ENCODE measurements at regions not wholly inside any gene's neighbourhood (a gene's known extent, or its start where the extent isn't known, plus 50 kb on each side); places are given as distances from the start of the nearest gene placed in this dataset.

GRCh38 chr3:59601486-59601885 lies 551.7 kb upstream of the CFAP20DC start:
- TF ChIP-seq CTCF (IDR thresholded peaks at IDR 0.05; ENCODE audit: poor library complexity) (no peak), EZH2 (IDR thresholded peaks at IDR 0.05; ENCODE audit: borderline replicate concordance) (no peak), EZH2phosphoT487 (IDR thresholded peaks at IDR 0.05; ENCODE audit: low read depth, severe bottlenecking, unreplicated experiment) (no peak)
- no peak for DNase-seq (ENCODE audit: low spot score)
- peaks cover under 1% of the 10 kb centered on the region for H3K4me1 ChIP-seq (ENCODE audit: insufficient read depth)

GRCh38 chr3:59600631-59601030 lies 550.8 kb upstream of the CFAP20DC start:
- H3K4me3 ChIP-seq: no peak overlapping the region
- no peak for TF ChIP-seq EZH2phosphoT487 (IDR thresholded peaks at IDR 0.05; ENCODE audit: low read depth, severe bottlenecking, unreplicated experiment)
- TF ChIP-seq EZH2 (IDR thresholded peaks at IDR 0.05; ENCODE audit: borderline replicate concordance): no peak
- no peak for TF ChIP-seq CTCF (IDR thresholded peaks at IDR 0.05; ENCODE audit: poor library complexity)
- H3K36me3 ChIP-seq (replicated peaks; ENCODE audit: insufficient read depth, low read depth): no peaks in the 10 kb centered on the region
- 87% methylated on average over 2 of the region's 2 CpGs for WGBS (ENCODE audit: low lambda C conversion rate, missing lambda C conversion rate)
- no peaks in the 10 kb centered on the region for H3K79me2 ChIP-seq
- no peaks in the 10 kb centered on the region for H3K9me2 ChIP-seq (replicated peaks; ENCODE audit: insufficient read depth)
- no peaks in the 10 kb centered on the region for H3K9me3 ChIP-seq (ENCODE audit: low read depth)
- H2AFZ ChIP-seq: no peak overlapping the region
- DNase-seq (ENCODE audit: low spot score): no peak
- no peak overlapping the region for H3K27ac ChIP-seq
- no peaks in the 10 kb centered on the region for H4K20me1 ChIP-seq (ENCODE audit: insufficient read depth, poor library complexity, severe bottlenecking)
- H3K4me1 ChIP-seq (ENCODE audit: insufficient read depth): no peaks in the 10 kb centered on the region
- H3K4me2 ChIP-seq: no peak overlapping the region
- no peaks in the 10 kb centered on the region for H3K27me3 ChIP-seq

More at GRCh38 chr3:59601486-59601885, 551.7 kb upstream of the CFAP20DC start:
- H2AFZ ChIP-seq: no peak overlapping the region
- 94% methylated on average over 1 of the region's 1 CpG for whole genome bisulfite sequencing (ENCODE audit: low lambda C conversion rate, missing lambda C conversion rate)
- no peaks in the 10 kb centered on the region for H4K20me1 ChIP-seq (ENCODE audit: insufficient read depth, poor library complexity, severe bottlenecking)
- H3K36me3 ChIP-seq (replicated peaks; ENCODE audit: insufficient read depth, low read depth): no peaks in the 10 kb centered on the region
- H3K4me2 ChIP-seq: no peak overlapping the region
- H3K27ac ChIP-seq: no peak overlapping the region
- H3K4me3 ChIP-seq: no peak overlapping the region
- no peaks in the 10 kb centered on the region for H3K9me2 ChIP-seq (replicated peaks; ENCODE audit: insufficient read depth)
- no peaks in the 10 kb centered on the region for H3K27me3 ChIP-seq
- H3K79me2 ChIP-seq: no peaks in the 10 kb centered on the region
- H3K9me3 ChIP-seq (ENCODE audit: low read depth): no peaks in the 10 kb centered on the region

DNA sequence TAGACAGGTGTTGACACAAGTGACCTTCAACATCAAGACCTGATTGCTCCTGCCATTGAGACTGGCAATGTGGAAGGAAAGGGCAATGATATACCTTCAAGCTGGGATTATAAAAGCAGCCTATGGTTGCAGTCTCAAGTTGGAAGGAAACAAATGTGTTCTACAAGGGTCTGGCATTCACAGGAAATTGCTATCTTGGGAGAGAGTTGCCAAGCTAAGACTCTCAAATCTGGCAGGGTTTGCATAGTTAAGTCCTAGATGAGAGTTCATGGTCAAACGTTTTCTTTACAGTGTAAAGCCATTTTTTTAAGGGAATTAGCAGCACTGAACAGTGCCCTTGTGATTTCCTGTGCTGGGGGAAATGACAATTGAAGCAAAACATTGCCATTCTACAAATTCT lies 546.9 kb upstream of the CFAP20DC start:
- Histone ChIP-seq H2AFZ (no peak overlapping the region), H3K4me2 (no peak overlapping the region), H3K27me3 (no peaks in the 10 kb centered on the region), H3K27ac (no peak overlapping the region), H3K9me2 (replicated peaks; ENCODE audit: insufficient read depth) (no peaks in the 10 kb centered on the region), H3K9me3 (ENCODE audit: low read depth) (no peaks in the 10 kb centered on the region), H3K79me2 (no peaks in the 10 kb centered on the region), H3K4me3 (no peak overlapping the region), H4K20me1 (ENCODE audit: insufficient read depth, poor library complexity, severe bottlenecking) (no peaks in the 10 kb centered on the region), H3K36me3 (replicated peaks; ENCODE audit: insufficient read depth, low read depth) (no peaks in the 10 kb centered on the region), H3K4me1 (ENCODE audit: insufficient read depth) (no peaks in the 10 kb centered on the region)
- 32% methylated on average over 1 of the region's 1 CpG for WGBS (ENCODE audit: low lambda C conversion rate, missing lambda C conversion rate)
- TF ChIP-seq CTCF (IDR thresholded peaks at IDR 0.05; ENCODE audit: poor library complexity) (no peak), EZH2 (IDR thresholded peaks at IDR 0.05; ENCODE audit: borderline replicate concordance) (no peak), EZH2phosphoT487 (IDR thresholded peaks at IDR 0.05; ENCODE audit: low read depth, severe bottlenecking, unreplicated experiment) (no peak)
- DNase-seq (ENCODE audit: low spot score): no peak

GRCh38 chr3:59595830-59596229 lies 546.0 kb upstream of the CFAP20DC start:
- no peak overlapping the region for H3K4me2 ChIP-seq
- H3K4me1 ChIP-seq (ENCODE audit: insufficient read depth): no peaks in the 10 kb centered on the region
- TF ChIP-seq CTCF (IDR thresholded peaks at IDR 0.05; ENCODE audit: poor library complexity): no peak
- no peaks in the 10 kb centered on the region for H3K79me2 ChIP-seq
- no peaks in the 10 kb centered on the region for H3K27me3 ChIP-seq
- H3K27ac ChIP-seq: no peak overlapping the region
- H3K9me3 ChIP-seq (ENCODE audit: low read depth): no peaks in the 10 kb centered on the region
- no peak overlapping the region for H2AFZ ChIP-seq
- H4K20me1 ChIP-seq (ENCODE audit: insufficient read depth, poor library complexity, severe bottlenecking): no peaks in the 10 kb centered on the region
- no peak overlapping the region for H3K4me3 ChIP-seq
- H3K9me2 ChIP-seq (replicated peaks; ENCODE audit: insufficient read depth): no peaks in the 10 kb centered on the region
- DNase-seq (ENCODE audit: low spot score): no peak
- H3K36me3 ChIP-seq (replicated peaks; ENCODE audit: insufficient read depth, low read depth): no peaks in the 10 kb centered on the region

All from hepatocyte (in vitro differentiated cells).